ENCODE measurements at regions not wholly inside any gene's neighbourhood (a gene's known extent, or its start where the extent isn't known, plus 50 kb on each side); places are given as distances from the start of the nearest gene placed in this dataset.

DNA sequence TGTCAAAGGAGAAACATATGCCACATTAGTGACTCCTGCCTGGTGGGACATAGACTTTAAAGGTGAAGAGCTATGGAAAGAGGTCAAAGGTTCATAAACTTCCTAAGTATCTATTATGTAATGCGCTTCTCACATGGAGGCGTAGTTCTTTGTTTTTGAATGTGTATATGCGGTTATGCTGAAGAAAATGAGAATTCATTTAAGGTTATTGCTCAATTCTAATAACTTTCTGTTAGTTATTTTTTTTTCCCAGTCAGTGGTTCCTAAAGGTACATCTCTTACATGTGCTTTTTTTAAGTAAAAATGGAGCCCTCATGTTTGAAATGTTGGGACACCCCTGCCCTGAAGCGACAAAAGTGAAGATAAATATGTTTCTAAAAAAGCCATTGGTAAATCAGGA, 156.2 kb downstream of the SPATA31D1 start:
- H3K27ac Mint-ChIP-seq (ENCODE audit: unreplicated experiment): no peak overlapping the region
- TF ChIP-seq, protein P1, sequence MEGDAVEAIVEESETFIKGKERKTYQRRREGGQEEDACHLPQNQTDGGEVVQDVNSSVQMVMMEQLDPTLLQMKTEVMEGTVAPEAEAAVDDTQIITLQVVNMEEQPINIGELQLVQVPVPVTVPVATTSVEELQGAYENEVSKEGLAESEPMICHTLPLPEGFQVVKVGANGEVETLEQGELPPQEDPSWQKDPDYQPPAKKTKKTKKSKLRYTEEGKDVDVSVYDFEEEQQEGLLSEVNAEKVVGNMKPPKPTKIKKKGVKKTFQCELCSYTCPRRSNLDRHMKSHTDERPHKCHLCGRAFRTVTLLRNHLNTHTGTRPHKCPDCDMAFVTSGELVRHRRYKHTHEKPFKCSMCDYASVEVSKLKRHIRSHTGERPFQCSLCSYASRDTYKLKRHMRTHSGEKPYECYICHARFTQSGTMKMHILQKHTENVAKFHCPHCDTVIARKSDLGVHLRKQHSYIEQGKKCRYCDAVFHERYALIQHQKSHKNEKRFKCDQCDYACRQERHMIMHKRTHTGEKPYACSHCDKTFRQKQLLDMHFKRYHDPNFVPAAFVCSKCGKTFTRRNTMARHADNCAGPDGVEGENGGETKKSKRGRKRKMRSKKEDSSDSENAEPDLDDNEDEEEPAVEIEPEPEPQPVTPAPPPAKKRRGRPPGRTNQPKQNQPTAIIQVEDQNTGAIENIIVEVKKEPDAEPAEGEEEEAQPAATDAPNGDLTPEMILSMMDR (conservative IDR thresholded peaks at IDR 0.05): no peak
- H3K4me1 Mint-ChIP-seq: peaks cover 22% of the 10 kb centered on the region
- H3K9me3 Mint-ChIP-seq: no peaks in the 10 kb centered on the region
- no peaks in the 10 kb centered on the region for H3K36me3 Mint-ChIP-seq (ENCODE audit: low read depth)
- no peak overlapping the region for H3K4me3 Mint-ChIP-seq
- no peak for DNase-seq (ENCODE audit: low read depth, low spot score)
- no peaks in the 10 kb centered on the region for H3K27me3 Mint-ChIP-seq (ENCODE audit: low read depth)

- DNase-seq (ENCODE audit: low read depth, low spot score): no peak
- no peaks in the 10 kb centered on the region for H3K27me3 Mint-ChIP-seq (ENCODE audit: low read depth)
- no peak overlapping the region for H3K4me3 Mint-ChIP-seq
- TF ChIP-seq, protein P1 (conservative IDR thresholded peaks at IDR 0.05): no peak
- H3K4me1 Mint-ChIP-seq: peaks cover 25% of the 10 kb centered on the region
- H3K27ac Mint-ChIP-seq (ENCODE audit: unreplicated experiment): no peak overlapping the region
- no peaks in the 10 kb centered on the region for H3K9me3 Mint-ChIP-seq
- no peaks in the 10 kb centered on the region for H3K36me3 Mint-ChIP-seq (ENCODE audit: low read depth)
Observed at GRCh38 chr9:82146677-82147076, 158.1 kb downstream of the SPATA31D1 start.

DNA sequence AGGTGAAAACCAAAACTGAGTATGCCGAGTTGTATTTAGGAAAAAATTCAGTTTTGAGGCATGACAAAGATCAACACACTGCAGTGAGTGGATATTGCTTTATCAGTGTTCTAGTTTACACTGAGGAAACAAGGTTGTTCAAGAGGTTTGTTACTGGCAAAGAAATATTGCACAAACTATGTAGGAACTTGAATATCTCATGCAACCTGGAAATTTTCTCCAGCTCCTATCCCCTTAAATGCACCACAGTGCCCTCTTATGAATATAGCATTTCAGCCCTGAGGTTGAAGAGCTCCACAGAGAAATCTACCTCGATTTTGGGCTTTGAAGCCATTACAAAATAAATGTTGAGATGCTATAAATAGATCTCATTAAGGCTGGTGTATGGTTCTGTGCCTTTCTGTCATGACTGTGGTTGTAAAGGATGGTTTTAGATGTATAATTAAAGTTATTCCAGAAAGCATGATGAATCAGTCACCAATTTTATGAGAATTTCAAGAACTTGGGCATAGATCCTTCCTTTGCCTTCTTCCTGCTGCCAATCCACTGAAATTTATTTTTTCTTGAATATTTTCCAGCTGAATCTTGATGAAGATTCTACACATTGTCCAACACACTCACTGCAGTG, 159.3 kb downstream of the SPATA31D1 start:
- Mint-ChIP-seq H3K27me3 (ENCODE audit: low read depth) (no peaks in the 10 kb centered on the region), H3K27ac (ENCODE audit: unreplicated experiment) (no peak overlapping the region), H3K9me3 (no peaks in the 10 kb centered on the region), H3K4me1 (peaks cover 25% of the 10 kb centered on the region), H3K4me3 (no peak overlapping the region), H3K36me3 (ENCODE audit: low read depth) (no peaks in the 10 kb centered on the region)
- no peak for DNase-seq (ENCODE audit: low read depth, low spot score)
- TF ChIP-seq, protein P1 (conservative IDR thresholded peaks at IDR 0.05): no peak

GRCh38 chr9:82148426-82148810, 159.8 kb downstream of the SPATA31D1 start:
- no peak for DNase-seq (ENCODE audit: low read depth, low spot score)
- no peak overlapping the region for H3K4me3 Mint-ChIP-seq
- no peaks in the 10 kb centered on the region for H3K9me3 Mint-ChIP-seq
- TF ChIP-seq, protein P1 (conservative IDR thresholded peaks at IDR 0.05): no peak
- H3K36me3 Mint-ChIP-seq (ENCODE audit: low read depth): no peaks in the 10 kb centered on the region
- peaks cover 25% of the 10 kb centered on the region for H3K4me1 Mint-ChIP-seq
- H3K27ac Mint-ChIP-seq (ENCODE audit: unreplicated experiment): no peak overlapping the region
- H3K27me3 Mint-ChIP-seq (ENCODE audit: low read depth): no peaks in the 10 kb centered on the region

DNA sequence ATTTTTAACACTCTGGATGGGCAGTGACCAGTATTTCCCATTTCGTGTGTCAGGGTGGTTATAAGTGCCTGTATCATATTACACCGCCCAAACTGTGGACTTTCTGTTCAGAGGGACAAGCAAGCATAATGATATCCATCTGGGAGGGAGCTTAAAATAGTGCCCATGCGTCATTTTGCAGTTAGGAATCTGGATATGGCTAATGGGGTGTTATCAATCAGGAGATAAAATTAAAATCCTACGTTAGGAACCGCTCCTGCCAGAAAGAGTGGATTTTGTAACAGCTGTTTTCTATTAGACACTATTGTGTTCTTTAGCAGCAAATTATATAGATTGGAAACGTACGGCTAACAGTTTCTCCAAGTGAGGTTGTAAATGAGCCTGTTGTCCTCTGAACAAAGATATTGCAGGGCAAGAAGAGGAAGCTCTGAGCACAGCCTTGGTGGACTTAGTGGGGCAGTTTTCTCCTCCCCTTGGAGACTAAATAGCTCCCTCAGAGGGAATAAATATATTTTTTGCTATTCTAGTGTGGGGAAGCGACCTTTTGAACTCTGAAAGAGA, 160.4 kb downstream of the SPATA31D1 start:
- DNase-seq (ENCODE audit: low read depth, low spot score): no peak
- TF ChIP-seq, protein P1 (conservative IDR thresholded peaks at IDR 0.05): no peak
- Mint-ChIP-seq H3K27me3 (ENCODE audit: low read depth) (no peaks in the 10 kb centered on the region), H3K27ac (ENCODE audit: unreplicated experiment) (peak overlapping the region; percentile 82), H3K36me3 (ENCODE audit: low read depth) (no peaks in the 10 kb centered on the region), H3K4me1 (peaks cover 25% of the 10 kb centered on the region), H3K4me3 (peak overlapping the region; percentile 45), H3K9me3 (no peaks in the 10 kb centered on the region)

Measured in neural crest cell (in vitro differentiated cells).